ENCODE measurements at regions not wholly inside any gene's neighbourhood (a gene's known extent, or its start where the extent isn't known, plus 50 kb on each side); places are given as distances from the start of the nearest gene placed in this dataset.

DNA sequence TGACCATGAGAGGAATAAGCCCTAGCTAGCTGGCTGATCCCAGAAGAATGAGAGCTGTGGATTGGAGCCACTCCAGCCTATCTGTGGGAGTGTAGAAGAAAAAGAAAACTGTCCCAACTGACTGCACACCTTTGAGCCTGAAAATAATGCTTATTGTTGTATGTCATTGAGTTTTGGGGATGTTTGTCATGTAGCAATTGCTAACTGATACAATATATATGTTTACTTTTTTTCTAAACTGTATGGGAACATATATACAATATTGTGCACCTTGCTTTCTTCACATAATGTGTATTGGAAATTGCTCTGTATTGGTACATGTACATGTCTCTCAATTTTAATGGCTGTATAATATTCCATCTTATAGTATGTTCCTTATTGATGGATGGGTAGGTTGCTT is 124.0 kb upstream of the NLRP1 start:
- Histone ChIP-seq H3K9me2 (replicated peaks; ENCODE audit: control insufficient read depth, low read length) (no peaks in the 10 kb centered on the region), H3K27me3 (ENCODE audit: control insufficient read depth, low read length) (peaks cover 14% of the 10 kb centered on the region), H3K79me2 (ENCODE audit: control insufficient read depth, low read length) (no peaks in the 10 kb centered on the region), H3K9me3 (ENCODE audit: control insufficient read depth, insufficient read depth, low read length) (peaks cover 4% of the 10 kb centered on the region), H3K4me3 (ENCODE audit: low read length) (no peak overlapping the region), H3F3A (ENCODE audit: control insufficient read depth, insufficient read depth) (no peaks in the 10 kb centered on the region), H3K27ac (ENCODE audit: low read depth, low read length) (no peak overlapping the region), H4K20me1 (ENCODE audit: control insufficient read depth, insufficient read depth, low read depth, low read length) (no peaks in the 10 kb centered on the region), H3K4me1 (ENCODE audit: control insufficient read depth, low read length) (no peaks in the 10 kb centered on the region), H3K4me2 (ENCODE audit: low read length) (no peak overlapping the region), H3K36me3 (ENCODE audit: control insufficient read depth, low read length) (no peaks in the 10 kb centered on the region)
- no peak for TF ChIP-seq EZH2phosphoT487 (IDR thresholded peaks at IDR 0.05; ENCODE audit: borderline replicate concordance, low read length)
- TF ChIP-seq, protein P1, sequence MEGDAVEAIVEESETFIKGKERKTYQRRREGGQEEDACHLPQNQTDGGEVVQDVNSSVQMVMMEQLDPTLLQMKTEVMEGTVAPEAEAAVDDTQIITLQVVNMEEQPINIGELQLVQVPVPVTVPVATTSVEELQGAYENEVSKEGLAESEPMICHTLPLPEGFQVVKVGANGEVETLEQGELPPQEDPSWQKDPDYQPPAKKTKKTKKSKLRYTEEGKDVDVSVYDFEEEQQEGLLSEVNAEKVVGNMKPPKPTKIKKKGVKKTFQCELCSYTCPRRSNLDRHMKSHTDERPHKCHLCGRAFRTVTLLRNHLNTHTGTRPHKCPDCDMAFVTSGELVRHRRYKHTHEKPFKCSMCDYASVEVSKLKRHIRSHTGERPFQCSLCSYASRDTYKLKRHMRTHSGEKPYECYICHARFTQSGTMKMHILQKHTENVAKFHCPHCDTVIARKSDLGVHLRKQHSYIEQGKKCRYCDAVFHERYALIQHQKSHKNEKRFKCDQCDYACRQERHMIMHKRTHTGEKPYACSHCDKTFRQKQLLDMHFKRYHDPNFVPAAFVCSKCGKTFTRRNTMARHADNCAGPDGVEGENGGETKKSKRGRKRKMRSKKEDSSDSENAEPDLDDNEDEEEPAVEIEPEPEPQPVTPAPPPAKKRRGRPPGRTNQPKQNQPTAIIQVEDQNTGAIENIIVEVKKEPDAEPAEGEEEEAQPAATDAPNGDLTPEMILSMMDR (IDR thresholded peaks at IDR 0.05; ENCODE audit: low read depth, low read length, poor library complexity, severe bottlenecking): no peak

DNA sequence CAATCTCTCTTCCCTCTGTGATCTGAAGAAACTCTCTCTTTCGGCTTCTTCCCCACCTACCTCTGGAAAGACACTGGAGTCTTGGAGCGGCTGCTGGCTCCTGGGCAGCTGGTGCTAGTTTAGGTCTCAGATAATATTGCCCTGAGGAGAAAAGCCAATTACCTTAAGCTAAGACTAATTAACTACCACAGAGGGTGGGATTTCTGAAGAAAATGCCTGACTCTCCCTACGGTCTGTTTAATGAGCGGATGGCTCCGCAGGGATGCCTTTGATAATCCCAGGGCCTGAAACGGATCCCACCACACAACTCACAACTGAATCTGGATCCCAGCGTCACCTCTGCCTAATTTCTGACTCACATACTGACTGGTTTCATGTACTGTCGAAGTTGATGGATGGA is 127.0 kb upstream of the NLRP1 start:
- H3K79me2 ChIP-seq (ENCODE audit: control insufficient read depth, low read length): no peaks in the 10 kb centered on the region
- no peak for TF ChIP-seq EZH2phosphoT487 (IDR thresholded peaks at IDR 0.05; ENCODE audit: borderline replicate concordance, low read length)
- TF ChIP-seq, protein P1 (IDR thresholded peaks at IDR 0.05; ENCODE audit: low read depth, low read length, poor library complexity, severe bottlenecking): no peak
- no peak overlapping the region for H3K4me3 ChIP-seq (ENCODE audit: low read length)
- no peaks in the 10 kb centered on the region for H4K20me1 ChIP-seq (ENCODE audit: control insufficient read depth, insufficient read depth, low read depth, low read length)
- H3K27ac ChIP-seq (ENCODE audit: low read depth, low read length): no peak overlapping the region
- H3K27me3 ChIP-seq (ENCODE audit: control insufficient read depth, low read length): peaks cover 21% of the 10 kb centered on the region
- H3K4me2 ChIP-seq (ENCODE audit: low read length): no peak overlapping the region
- no peaks in the 10 kb centered on the region for H3F3A ChIP-seq (ENCODE audit: control insufficient read depth, insufficient read depth)
- peaks cover 4% of the 10 kb centered on the region for H3K9me3 ChIP-seq (ENCODE audit: control insufficient read depth, insufficient read depth, low read length)
- no peaks in the 10 kb centered on the region for H3K4me1 ChIP-seq (ENCODE audit: control insufficient read depth, low read length)
- no peaks in the 10 kb centered on the region for H3K36me3 ChIP-seq (ENCODE audit: control insufficient read depth, low read length)
- no peaks in the 10 kb centered on the region for H3K9me2 ChIP-seq (replicated peaks; ENCODE audit: control insufficient read depth, low read length)

DNA sequence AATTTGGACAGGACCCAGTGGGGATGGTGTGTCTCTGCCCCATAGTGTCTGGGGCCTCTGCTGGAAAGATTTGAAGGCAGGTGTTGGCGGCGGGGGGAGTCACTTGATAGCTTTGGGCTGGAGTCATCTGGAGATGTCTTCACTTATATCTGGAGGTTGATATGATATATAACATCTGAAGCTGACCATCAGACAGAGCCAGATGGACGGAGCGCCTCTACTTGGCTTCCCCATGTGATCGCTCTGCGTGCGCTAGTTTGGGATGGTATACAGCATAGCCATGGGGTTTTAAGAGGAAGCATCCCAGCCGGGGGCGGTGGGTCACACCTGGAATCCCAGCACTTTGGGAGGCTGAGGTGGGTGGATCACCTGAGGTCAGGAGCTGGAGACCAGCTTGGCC is 130.7 kb upstream of the NLRP1 start:
- Histone ChIP-seq H3K9me2 (replicated peaks; ENCODE audit: control insufficient read depth, low read length) (no peaks in the 10 kb centered on the region), H3K27me3 (ENCODE audit: control insufficient read depth, low read length) (peaks cover 21% of the 10 kb centered on the region), H3K4me2 (ENCODE audit: low read length) (no peak overlapping the region), H3K36me3 (ENCODE audit: control insufficient read depth, low read length) (no peaks in the 10 kb centered on the region), H3K9me3 (ENCODE audit: control insufficient read depth, insufficient read depth, low read length) (no peaks in the 10 kb centered on the region), H3K4me3 (ENCODE audit: low read length) (no peak overlapping the region), H3F3A (ENCODE audit: control insufficient read depth, insufficient read depth) (no peaks in the 10 kb centered on the region), H4K20me1 (ENCODE audit: control insufficient read depth, insufficient read depth, low read depth, low read length) (no peaks in the 10 kb centered on the region), H3K79me2 (ENCODE audit: control insufficient read depth, low read length) (no peaks in the 10 kb centered on the region), H3K27ac (ENCODE audit: low read depth, low read length) (no peak overlapping the region), H3K4me1 (ENCODE audit: control insufficient read depth, low read length) (no peaks in the 10 kb centered on the region)
- TF ChIP-seq EZH2phosphoT487 (IDR thresholded peaks at IDR 0.05; ENCODE audit: borderline replicate concordance, low read length): no peak

DNA sequence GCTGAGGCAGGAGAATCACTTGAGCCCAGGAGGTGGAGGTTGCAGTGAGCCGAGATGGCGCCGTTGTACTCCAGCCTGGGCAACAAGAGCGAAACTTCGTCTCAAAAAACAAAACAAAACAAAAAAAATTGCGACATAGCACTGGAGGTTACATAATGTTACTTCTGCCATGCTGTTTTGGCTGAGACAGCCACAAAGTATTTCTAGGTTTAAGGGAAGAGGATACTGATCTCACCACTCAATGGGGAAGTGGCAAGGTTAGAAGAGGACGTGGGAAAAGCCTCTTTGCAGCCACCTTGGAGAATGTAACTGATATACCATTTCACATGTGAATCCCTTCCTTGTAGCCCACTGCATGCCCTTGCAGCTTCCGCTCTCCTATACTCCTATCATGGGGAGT is 131.2 kb upstream of the NLRP1 start:
- peaks cover 19% of the 10 kb centered on the region for H3K27me3 ChIP-seq (ENCODE audit: control insufficient read depth, low read length)
- H3K27ac ChIP-seq (ENCODE audit: low read depth, low read length): no peak overlapping the region
- no peak overlapping the region for H3K4me3 ChIP-seq (ENCODE audit: low read length)
- H3K79me2 ChIP-seq (ENCODE audit: control insufficient read depth, low read length): no peaks in the 10 kb centered on the region
- TF ChIP-seq, protein P1 (IDR thresholded peaks at IDR 0.05; ENCODE audit: low read depth, low read length, poor library complexity, severe bottlenecking): no peak
- TF ChIP-seq EZH2phosphoT487 (IDR thresholded peaks at IDR 0.05; ENCODE audit: borderline replicate concordance, low read length): no peak
- H3K9me3 ChIP-seq (ENCODE audit: control insufficient read depth, insufficient read depth, low read length): no peaks in the 10 kb centered on the region
- no peaks in the 10 kb centered on the region for H3F3A ChIP-seq (ENCODE audit: control insufficient read depth, insufficient read depth)
- no peak overlapping the region for H3K4me2 ChIP-seq (ENCODE audit: low read length)
- H3K4me1 ChIP-seq (ENCODE audit: control insufficient read depth, low read length): no peaks in the 10 kb centered on the region
- no peaks in the 10 kb centered on the region for H3K9me2 ChIP-seq (replicated peaks; ENCODE audit: control insufficient read depth, low read length)
- no peaks in the 10 kb centered on the region for H3K36me3 ChIP-seq (ENCODE audit: control insufficient read depth, low read length)
- H4K20me1 ChIP-seq (ENCODE audit: control insufficient read depth, insufficient read depth, low read depth, low read length): no peaks in the 10 kb centered on the region
